DOHH2 (cell line): ENCODE measurements at regions not wholly inside any gene's neighbourhood (a gene's known extent, or its start where the extent isn't known, plus 50 kb on each side); places are given as distances from the start of the nearest gene placed in this dataset.

Experiments
- CTCF ChIP-seq: fragments of 200-600 bp; sonication (generic); IDR thresholded peaks from one replicate; pipeline ENCODE4 v1.5.1; 2014; ENCODE audit warnings: antibody characterized with exemption, mild to moderate bottlenecking, low read depth, low read length; ENCODE audit not compliant: poor library complexity, severe bottlenecking
- EZH2phosphoT487 ChIP-seq: fragments of 200-600 bp; sonication (generic); IDR thresholded peaks from 2 replicates; pipeline ENCODE4 v1.6.1; 2017; ENCODE audit warnings: borderline replicate concordance, mild to moderate bottlenecking, antibody characterized with exemption, low read length, moderate library complexity, mixed read lengths

DNA sequence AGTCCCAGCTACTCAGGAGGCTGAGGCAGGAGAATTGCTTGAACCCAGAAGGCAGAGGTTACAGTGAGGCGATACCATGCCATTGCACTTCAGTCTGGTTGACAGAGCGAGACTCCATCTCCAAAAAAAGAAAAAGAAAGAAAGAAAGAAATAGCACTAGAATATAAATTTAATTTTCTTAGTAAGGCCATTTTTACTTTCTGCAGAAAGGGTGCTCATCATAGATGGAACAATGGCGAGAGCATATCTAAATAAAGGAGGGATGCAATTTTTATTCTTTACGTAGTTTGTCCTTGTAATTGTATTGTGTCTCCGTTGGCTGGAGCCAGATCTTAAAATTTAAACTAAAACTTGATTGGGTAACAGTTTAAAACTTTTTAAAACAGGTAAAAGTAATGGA lies 85.6 kb upstream of the RPRML start:
- TF ChIP-seq CTCF (no peak), EZH2phosphoT487 (no peak)
